GM23338 (cell line): ENCODE measurements at regions not wholly inside any gene's neighbourhood (a gene's known extent, or its start where the extent isn't known, plus 50 kb on each side); places are given as distances from the start of the nearest gene placed in this dataset.

ENCODE experiments used
- ATAC-seq: fragments of 200-7000 bp; cut with Tn5 transposase; 3 replicates; pipeline ENCODE4 v1.9.1; 2020
- DNase-seq: peaks from one replicate; pipeline ENCODE4 v3.0.0-alpha.2; 2015; ENCODE audit warnings: low spot score
- H2AFZ ChIP-seq: fragments of 200-600 bp; sonication (generic); 2 replicates; pipeline ENCODE4 v1.8.0; 2016; ENCODE audit warnings: antibody characterized with exemption, mild to moderate bottlenecking, moderate library complexity
- H3F3A ChIP-seq: fragments of 200-600 bp; sonication (generic); replicated peaks from 2 replicates; pipeline ENCODE4 v1.8.0; 2017; ENCODE audit warnings: antibody characterized with exemption, mixed run types, low read depth
- H3K27ac ChIP-seq: fragments of 200-600 bp; sonication (generic); 2 replicates; pipeline ENCODE4 v1.6.1; 2016; ENCODE audit warnings: low read depth
- H3K27me3 ChIP-seq: fragments of 200-600 bp; sonication (generic); 2 replicates; pipeline ENCODE4 v1.8.0; 2016; ENCODE audit warnings: mild to moderate bottlenecking, mixed run types, moderate library complexity; ENCODE audit not compliant: insufficient read depth
- H3K36me3 ChIP-seq: fragments of 200-600 bp; sonication (generic); 2 replicates; pipeline ENCODE4 v1.8.0; 2016; ENCODE audit warnings: mild to moderate bottlenecking; ENCODE audit not compliant: insufficient read depth
- H3K4me1 ChIP-seq: fragments of 200-600 bp; sonication (generic); 2 replicates; pipeline ENCODE4 v1.8.0; 2016; ENCODE audit warnings: mild to moderate bottlenecking, moderate library complexity; ENCODE audit not compliant: insufficient read depth
- H3K4me2 ChIP-seq: fragments of 200-600 bp; sonication (generic); 2 replicates; pipeline ENCODE4 v1.7.1; 2017; ENCODE audit warnings: mixed run types
- H3K4me3 ChIP-seq: fragments of 200-600 bp; sonication (generic); 2 replicates; pipeline ENCODE4 v1.6.1; 2016; ENCODE audit warnings: mixed run types
- H3K79me2 ChIP-seq: fragments of 200-600 bp; sonication (generic); replicated peaks from 2 replicates; pipeline ENCODE4 v1.8.0; 2017; ENCODE audit warnings: mild to moderate bottlenecking; ENCODE audit not compliant: insufficient read depth
- H3K9me2 ChIP-seq: fragments of 200-600 bp; sonication (generic); 2 replicates; pipeline ENCODE4 v1.8.0; 2017; ENCODE audit not compliant: insufficient read depth
- H4K20me1 ChIP-seq: fragments of 200-600 bp; sonication (generic); replicated peaks from 2 replicates; pipeline ENCODE4 v1.8.0; 2017; ENCODE audit warnings: mild to moderate bottlenecking; ENCODE audit not compliant: insufficient read depth
- H3K27ac Mint-ChIP-seq: 2 replicates; pipeline ENCODE4 v1.8.0; 2020; ENCODE audit warnings: inconsistent platforms, mild to moderate bottlenecking, moderate library complexity, mixed read lengths
- H3K27me3 Mint-ChIP-seq: 3 replicates; pipeline ENCODE4 v1.8.0; 2022; ENCODE audit warnings: low read depth, mild to moderate bottlenecking, moderate library complexity, mixed read lengths, inconsistent platforms; ENCODE audit not compliant: insufficient read depth, poor library complexity
- H3K36me3 Mint-ChIP-seq: 3 replicates; pipeline ENCODE4 v1.8.0; 2021; ENCODE audit warnings: low read depth, mild to moderate bottlenecking, inconsistent platforms, moderate library complexity, mixed read lengths
- H3K4me1 Mint-ChIP-seq: 3 replicates; pipeline ENCODE4 v1.8.0; 2020; ENCODE audit warnings: mild to moderate bottlenecking, inconsistent platforms, mixed read lengths
- H3K4me3 Mint-ChIP-seq: 3 replicates; pipeline ENCODE4 v1.8.0; 2021; ENCODE audit warnings: moderate library complexity, mild to moderate bottlenecking, inconsistent platforms, mixed read lengths
- H3K9me3 Mint-ChIP-seq: 3 replicates; pipeline ENCODE4 v1.8.0; 2020; ENCODE audit warnings: moderate library complexity, mild to moderate bottlenecking, inconsistent platforms, mixed read lengths
- CREB1 ChIP-seq: fragments of 250-450 bp; sonication (Bioruptor Pico); IDR thresholded peaks from 2 replicates; pipeline ENCODE4 v1.5.0; 2020; ENCODE audit warnings: low read depth, mild to moderate bottlenecking, moderate library complexity
- ETS1 ChIP-seq: IDR thresholded peaks from 2 replicates; pipeline ENCODE4 v1.6.1; 2016; ENCODE audit warnings: antibody characterized with exemption
- EZH2 ChIP-seq: fragments of 200-600 bp; sonication (generic); IDR thresholded peaks from one replicate; pipeline ENCODE4 v1.8.0; 2017; ENCODE audit warnings: antibody characterized with exemption, mild to moderate bottlenecking, low read depth; ENCODE audit not compliant: unreplicated experiment
- EZH2phosphoT487 ChIP-seq: fragments of 200-600 bp; sonication (generic); IDR thresholded peaks from one replicate; pipeline ENCODE4 v1.8.1; 2018; ENCODE audit warnings: antibody characterized with exemption; ENCODE audit not compliant: unreplicated experiment
- JUNB ChIP-seq: IDR thresholded peaks from one replicate; pipeline ENCODE4 v1.6.1; 2016; ENCODE audit warnings: antibody characterized with exemption; ENCODE audit not compliant: unreplicated experiment
- NANOG ChIP-seq: IDR thresholded peaks from 2 replicates; pipeline ENCODE4 v1.6.1; 2016; ENCODE audit warnings: antibody characterized with exemption, borderline replicate concordance
- POLR2AphosphoS5 ChIP-seq: IDR thresholded peaks from 2 replicates; pipeline ENCODE4 v1.6.1; 2016; ENCODE audit warnings: antibody characterized with exemption, low read depth
- STAT1 ChIP-seq: IDR thresholded peaks from one replicate; pipeline ENCODE4 v1.6.1; 2016; ENCODE audit warnings: antibody characterized with exemption; ENCODE audit not compliant: unreplicated experiment
- ZNF114 ChIP-seq: fragments of 250-450 bp; sonication (Bioruptor Pico); IDR thresholded peaks from 2 replicates; pipeline ENCODE4 v1.5.0; 2020; ENCODE audit warnings: mild to moderate bottlenecking, moderate library complexity
- ZNF331 ChIP-seq: fragments of 250-450 bp; sonication (Bioruptor Pico); IDR thresholded peaks from 2 replicates; pipeline ENCODE4 v1.5.0; 2020; ENCODE audit warnings: low read depth, mild to moderate bottlenecking, moderate library complexity
- TF ChIP-seq, protein P1 (sequence below): IDR thresholded peaks from one replicate; pipeline ENCODE4 v1.6.1; 2018; ENCODE audit warnings: antibody characterized with exemption; ENCODE audit not compliant: unreplicated experiment
- TF ChIP-seq, protein P2 (sequence below): fragments of 250-450 bp; sonication (Bioruptor Pico); IDR thresholded peaks from 2 replicates; pipeline ENCODE4 v1.5.0; 2020; ENCODE audit warnings: mild to moderate bottlenecking, moderate library complexity
- TF ChIP-seq, protein P3 (sequence below), 2 experiments: fragments of 200-600 bp in 1 of 2; sonication (generic) in 1 of 2; conservative IDR thresholded peaks; 2 replicates each; pipeline versions ENCODE4 v1.5.1 to v1.6.1; 2016 to 2017; ENCODE audit warnings: antibody characterized with exemption in 2 of 2, low read depth in 2 of 2, mild to moderate bottlenecking in 2 of 2, moderate library complexity in 1 of 2

GRCh38 chr10:89979726-89980125 lies 278.3 kb downstream of the KIF20B start:
- Mint-ChIP-seq H3K27me3 (peaks cover 61% of the 10 kb centered on the region), H3K9me3 (peaks cover 6% of the 10 kb centered on the region; the same call in 2 of the 3 replicates), H3K4me1 (peaks cover 17% of the 10 kb centered on the region), H3K4me3 (no peak overlapping the region), H3K27ac (no peak overlapping the region), H3K36me3 (no peaks in the 10 kb centered on the region)
- no peaks in the 10 kb centered on the region for H3F3A ChIP-seq
- no peaks in the 10 kb centered on the region for H3K79me2 ChIP-seq
- H3K36me3 ChIP-seq: no peaks in the 10 kb centered on the region
- no peak overlapping the region for H2AFZ ChIP-seq
- H4K20me1 ChIP-seq: no peaks in the 10 kb centered on the region; the same call in 1 of the 2 replicates
- TF ChIP-seq ZNF114: no peak
- TF ChIP-seq, protein P1, sequence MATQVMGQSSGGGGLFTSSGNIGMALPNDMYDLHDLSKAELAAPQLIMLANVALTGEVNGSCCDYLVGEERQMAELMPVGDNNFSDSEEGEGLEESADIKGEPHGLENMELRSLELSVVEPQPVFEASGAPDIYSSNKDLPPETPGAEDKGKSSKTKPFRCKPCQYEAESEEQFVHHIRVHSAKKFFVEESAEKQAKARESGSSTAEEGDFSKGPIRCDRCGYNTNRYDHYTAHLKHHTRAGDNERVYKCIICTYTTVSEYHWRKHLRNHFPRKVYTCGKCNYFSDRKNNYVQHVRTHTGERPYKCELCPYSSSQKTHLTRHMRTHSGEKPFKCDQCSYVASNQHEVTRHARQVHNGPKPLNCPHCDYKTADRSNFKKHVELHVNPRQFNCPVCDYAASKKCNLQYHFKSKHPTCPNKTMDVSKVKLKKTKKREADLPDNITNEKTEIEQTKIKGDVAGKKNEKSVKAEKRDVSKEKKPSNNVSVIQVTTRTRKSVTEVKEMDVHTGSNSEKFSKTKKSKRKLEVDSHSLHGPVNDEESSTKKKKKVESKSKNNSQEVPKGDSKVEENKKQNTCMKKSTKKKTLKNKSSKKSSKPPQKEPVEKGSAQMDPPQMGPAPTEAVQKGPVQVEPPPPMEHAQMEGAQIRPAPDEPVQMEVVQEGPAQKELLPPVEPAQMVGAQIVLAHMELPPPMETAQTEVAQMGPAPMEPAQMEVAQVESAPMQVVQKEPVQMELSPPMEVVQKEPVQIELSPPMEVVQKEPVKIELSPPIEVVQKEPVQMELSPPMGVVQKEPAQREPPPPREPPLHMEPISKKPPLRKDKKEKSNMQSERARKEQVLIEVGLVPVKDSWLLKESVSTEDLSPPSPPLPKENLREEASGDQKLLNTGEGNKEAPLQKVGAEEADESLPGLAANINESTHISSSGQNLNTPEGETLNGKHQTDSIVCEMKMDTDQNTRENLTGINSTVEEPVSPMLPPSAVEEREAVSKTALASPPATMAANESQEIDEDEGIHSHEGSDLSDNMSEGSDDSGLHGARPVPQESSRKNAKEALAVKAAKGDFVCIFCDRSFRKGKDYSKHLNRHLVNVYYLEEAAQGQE: no peak
- no peak for TF ChIP-seq ETS1
- TF ChIP-seq POLR2AphosphoS5: no peak
- TF ChIP-seq EZH2: no peak
- no peak for TF ChIP-seq EZH2phosphoT487
- TF ChIP-seq, protein P2, sequence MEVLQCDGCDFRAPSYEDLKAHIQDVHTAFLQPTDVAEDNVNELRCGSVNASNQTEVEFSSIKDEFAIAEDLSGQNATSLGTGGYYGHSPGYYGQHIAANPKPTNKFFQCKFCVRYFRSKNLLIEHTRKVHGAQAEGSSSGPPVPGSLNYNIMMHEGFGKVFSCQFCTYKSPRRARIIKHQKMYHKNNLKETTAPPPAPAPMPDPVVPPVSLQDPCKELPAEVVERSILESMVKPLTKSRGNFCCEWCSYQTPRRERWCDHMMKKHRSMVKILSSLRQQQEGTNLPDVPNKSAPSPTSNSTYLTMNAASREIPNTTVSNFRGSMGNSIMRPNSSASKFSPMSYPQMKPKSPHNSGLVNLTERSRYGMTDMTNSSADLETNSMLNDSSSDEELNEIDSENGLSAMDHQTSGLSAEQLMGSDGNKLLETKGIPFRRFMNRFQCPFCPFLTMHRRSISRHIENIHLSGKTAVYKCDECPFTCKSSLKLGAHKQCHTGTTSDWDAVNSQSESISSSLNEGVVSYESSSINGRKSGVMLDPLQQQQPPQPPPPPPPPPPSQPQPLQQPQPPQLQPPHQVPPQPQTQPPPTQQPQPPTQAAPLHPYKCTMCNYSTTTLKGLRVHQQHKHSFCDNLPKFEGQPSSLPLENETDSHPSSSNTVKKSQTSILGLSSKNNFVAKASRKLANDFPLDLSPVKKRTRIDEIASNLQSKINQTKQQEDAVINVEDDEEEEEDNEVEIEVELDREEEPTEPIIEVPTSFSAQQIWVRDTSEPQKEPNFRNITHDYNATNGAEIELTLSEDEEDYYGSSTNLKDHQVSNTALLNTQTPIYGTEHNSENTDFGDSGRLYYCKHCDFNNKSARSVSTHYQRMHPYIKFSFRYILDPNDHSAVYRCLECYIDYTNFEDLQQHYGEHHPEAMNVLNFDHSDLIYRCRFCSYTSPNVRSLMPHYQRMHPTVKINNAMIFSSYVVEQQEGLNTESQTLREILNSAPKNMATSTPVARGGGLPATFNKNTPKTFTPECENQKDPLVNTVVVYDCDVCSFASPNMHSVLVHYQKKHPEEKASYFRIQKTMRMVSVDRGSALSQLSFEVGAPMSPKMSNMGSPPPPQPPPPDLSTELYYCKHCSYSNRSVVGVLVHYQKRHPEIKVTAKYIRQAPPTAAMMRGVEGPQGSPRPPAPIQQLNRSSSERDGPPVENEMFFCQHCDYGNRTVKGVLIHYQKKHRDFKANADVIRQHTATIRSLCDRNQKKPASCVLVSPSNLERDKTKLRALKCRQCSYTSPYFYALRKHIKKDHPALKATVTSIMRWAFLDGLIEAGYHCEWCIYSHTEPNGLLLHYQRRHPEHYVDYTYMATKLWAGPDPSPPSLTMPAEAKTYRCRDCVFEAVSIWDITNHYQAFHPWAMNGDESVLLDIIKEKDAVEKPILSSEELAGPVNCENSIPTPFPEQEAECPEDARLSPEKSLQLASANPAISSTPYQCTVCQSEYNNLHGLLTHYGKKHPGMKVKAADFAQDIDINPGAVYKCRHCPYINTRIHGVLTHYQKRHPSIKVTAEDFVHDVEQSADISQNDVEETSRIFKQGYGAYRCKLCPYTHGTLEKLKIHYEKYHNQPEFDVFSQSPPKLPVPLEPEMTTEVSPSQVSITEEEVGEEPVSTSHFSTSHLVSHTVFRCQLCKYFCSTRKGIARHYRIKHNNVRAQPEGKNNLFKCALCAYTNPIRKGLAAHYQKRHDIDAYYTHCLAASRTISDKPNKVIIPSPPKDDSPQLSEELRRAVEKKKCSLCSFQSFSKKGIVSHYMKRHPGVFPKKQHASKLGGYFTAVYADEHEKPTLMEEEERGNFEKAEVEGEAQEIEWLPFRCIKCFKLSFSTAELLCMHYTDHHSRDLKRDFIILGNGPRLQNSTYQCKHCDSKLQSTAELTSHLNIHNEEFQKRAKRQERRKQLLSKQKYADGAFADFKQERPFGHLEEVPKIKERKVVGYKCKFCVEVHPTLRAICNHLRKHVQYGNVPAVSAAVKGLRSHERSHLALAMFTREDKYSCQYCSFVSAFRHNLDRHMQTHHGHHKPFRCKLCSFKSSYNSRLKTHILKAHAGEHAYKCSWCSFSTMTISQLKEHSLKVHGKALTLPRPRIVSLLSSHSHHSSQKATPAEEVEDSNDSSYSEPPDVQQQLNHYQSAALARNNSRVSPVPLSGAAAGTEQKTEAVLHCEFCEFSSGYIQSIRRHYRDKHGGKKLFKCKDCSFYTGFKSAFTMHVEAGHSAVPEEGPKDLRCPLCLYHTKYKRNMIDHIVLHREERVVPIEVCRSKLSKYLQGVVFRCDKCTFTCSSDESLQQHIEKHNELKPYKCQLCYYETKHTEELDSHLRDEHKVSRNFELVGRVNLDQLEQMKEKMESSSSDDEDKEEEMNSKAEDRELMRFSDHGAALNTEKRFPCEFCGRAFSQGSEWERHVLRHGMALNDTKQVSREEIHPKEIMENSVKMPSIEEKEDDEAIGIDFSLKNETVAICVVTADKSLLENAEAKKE: no peak
- no peak for TF ChIP-seq CREB1 (CRISPR knock-in tag)
- TF ChIP-seq ZNF331 (CRISPR knock-in tag): no peak
- TF ChIP-seq NANOG: no peak
- TF ChIP-seq, protein P3, sequence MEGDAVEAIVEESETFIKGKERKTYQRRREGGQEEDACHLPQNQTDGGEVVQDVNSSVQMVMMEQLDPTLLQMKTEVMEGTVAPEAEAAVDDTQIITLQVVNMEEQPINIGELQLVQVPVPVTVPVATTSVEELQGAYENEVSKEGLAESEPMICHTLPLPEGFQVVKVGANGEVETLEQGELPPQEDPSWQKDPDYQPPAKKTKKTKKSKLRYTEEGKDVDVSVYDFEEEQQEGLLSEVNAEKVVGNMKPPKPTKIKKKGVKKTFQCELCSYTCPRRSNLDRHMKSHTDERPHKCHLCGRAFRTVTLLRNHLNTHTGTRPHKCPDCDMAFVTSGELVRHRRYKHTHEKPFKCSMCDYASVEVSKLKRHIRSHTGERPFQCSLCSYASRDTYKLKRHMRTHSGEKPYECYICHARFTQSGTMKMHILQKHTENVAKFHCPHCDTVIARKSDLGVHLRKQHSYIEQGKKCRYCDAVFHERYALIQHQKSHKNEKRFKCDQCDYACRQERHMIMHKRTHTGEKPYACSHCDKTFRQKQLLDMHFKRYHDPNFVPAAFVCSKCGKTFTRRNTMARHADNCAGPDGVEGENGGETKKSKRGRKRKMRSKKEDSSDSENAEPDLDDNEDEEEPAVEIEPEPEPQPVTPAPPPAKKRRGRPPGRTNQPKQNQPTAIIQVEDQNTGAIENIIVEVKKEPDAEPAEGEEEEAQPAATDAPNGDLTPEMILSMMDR (conservative IDR thresholded peaks at IDR 0.05; ENCODE audit: low read depth in 2 of 2): no peak
- no peak for TF ChIP-seq JUNB
- TF ChIP-seq STAT1: no peak
- 0 out of 2 replicates have a peak, but pooled peaks cover 5% of the 10 kb centered on the region for H3K9me2 ChIP-seq
- H3K27me3 ChIP-seq: peaks cover 88% of the 10 kb centered on the region
- no peak overlapping the region for H3K4me2 ChIP-seq
- peaks cover 21% of the 10 kb centered on the region for H3K4me1 ChIP-seq
- H3K27ac ChIP-seq: no peak overlapping the region
- no peak overlapping the region for H3K4me3 ChIP-seq
- no peak for DNase-seq
- ATAC-seq: no peak
